ENCODE measurements at regions not wholly inside any gene's neighbourhood (a gene's known extent, or its start where the extent isn't known, plus 50 kb on each side); places are given as distances from the start of the nearest gene placed in this dataset.

DNA sequence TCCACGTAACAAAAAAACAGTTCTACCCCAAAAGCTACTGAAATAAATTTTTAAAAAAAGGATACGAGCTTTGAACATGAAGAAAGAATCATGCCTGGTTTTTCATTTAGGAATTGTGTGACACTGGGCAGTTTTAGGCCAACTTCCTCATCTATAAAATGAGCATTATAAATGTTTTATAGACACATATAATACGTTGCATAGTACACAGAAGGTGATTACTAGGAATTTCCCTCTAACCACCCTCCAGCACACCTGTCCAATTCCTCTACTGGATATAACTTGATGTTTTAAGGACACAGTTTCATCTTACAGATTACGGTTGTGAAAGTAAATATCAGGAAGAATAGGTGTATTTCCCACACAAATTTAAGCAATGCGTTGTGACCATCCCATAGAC, 85.5 kb upstream of the IQCM start:
- H3K9me3 ChIP-seq (ENCODE audit: insufficient read depth, low read depth, low read length), result no peaks in the 10 kb centered on the region
- no peaks in the 10 kb centered on the region for H3K79me2 ChIP-seq (ENCODE audit: insufficient read depth, low read length)
- no peaks in the 10 kb centered on the region for H3K36me3 ChIP-seq (ENCODE audit: insufficient read depth, low read length)
- H3F3A ChIP-seq (ENCODE audit: low read depth), result no peaks in the 10 kb centered on the region
- no peaks in the 10 kb centered on the region for H3K27me3 ChIP-seq (ENCODE audit: insufficient read depth, low read length, poor library complexity, severe bottlenecking)
- H3K4me3 ChIP-seq (ENCODE audit: low read length, poor library complexity, severe bottlenecking), result no peak overlapping the region
- no peak overlapping the region for H3K4me2 ChIP-seq (ENCODE audit: low read depth, low read length, poor library complexity, severe bottlenecking)
- no peak overlapping the region for H3K9ac ChIP-seq (ENCODE audit: low read depth, low read length, poor library complexity, severe bottlenecking)
- H3K9me2 ChIP-seq (replicated peaks; ENCODE audit: low read depth, low read length), result no peaks in the 10 kb centered on the region
- H2AFZ ChIP-seq (ENCODE audit: low read length), result no peak overlapping the region
- no peaks in the 10 kb centered on the region for H3K4me1 ChIP-seq (ENCODE audit: insufficient read depth, low read length, poor library complexity, severe bottlenecking)
- no peak for TF ChIP-seq EZH2phosphoT487 (IDR thresholded peaks at IDR 0.05; ENCODE audit: borderline replicate concordance)
- TF ChIP-seq, protein P1, sequence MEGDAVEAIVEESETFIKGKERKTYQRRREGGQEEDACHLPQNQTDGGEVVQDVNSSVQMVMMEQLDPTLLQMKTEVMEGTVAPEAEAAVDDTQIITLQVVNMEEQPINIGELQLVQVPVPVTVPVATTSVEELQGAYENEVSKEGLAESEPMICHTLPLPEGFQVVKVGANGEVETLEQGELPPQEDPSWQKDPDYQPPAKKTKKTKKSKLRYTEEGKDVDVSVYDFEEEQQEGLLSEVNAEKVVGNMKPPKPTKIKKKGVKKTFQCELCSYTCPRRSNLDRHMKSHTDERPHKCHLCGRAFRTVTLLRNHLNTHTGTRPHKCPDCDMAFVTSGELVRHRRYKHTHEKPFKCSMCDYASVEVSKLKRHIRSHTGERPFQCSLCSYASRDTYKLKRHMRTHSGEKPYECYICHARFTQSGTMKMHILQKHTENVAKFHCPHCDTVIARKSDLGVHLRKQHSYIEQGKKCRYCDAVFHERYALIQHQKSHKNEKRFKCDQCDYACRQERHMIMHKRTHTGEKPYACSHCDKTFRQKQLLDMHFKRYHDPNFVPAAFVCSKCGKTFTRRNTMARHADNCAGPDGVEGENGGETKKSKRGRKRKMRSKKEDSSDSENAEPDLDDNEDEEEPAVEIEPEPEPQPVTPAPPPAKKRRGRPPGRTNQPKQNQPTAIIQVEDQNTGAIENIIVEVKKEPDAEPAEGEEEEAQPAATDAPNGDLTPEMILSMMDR (conservative IDR thresholded peaks at IDR 0.05; ENCODE audit: low read length), result no peak
- H4K20me1 ChIP-seq (ENCODE audit: insufficient read depth, low read length, poor library complexity, severe bottlenecking), result no peaks in the 10 kb centered on the region

DNA sequence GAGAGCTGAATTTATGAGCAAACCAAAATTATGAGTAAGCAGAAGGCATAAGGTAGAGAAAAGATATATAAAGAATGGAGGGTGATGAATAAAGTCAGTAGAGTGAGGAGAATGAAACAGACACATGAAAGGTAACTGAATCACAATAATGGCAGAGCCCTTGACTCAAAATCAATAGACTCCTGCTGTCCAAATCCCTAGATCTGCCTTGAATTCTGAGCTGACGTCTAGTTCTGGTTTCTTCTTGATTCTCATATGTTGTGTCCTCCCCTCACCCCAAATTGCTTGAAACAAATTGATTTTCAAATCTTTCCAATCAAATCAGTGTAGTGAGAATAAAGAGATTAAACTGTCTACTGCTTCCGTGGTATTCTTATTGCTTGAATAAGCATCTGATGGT, 86.6 kb upstream of the IQCM start:
- H3K4me1 ChIP-seq (ENCODE audit: insufficient read depth, low read length, poor library complexity, severe bottlenecking), result no peaks in the 10 kb centered on the region
- no peak overlapping the region for H3K4me3 ChIP-seq (ENCODE audit: low read length, poor library complexity, severe bottlenecking)
- no peaks in the 10 kb centered on the region for H3F3A ChIP-seq (ENCODE audit: low read depth)
- no peaks in the 10 kb centered on the region for H3K9me3 ChIP-seq (ENCODE audit: insufficient read depth, low read depth, low read length)
- no peaks in the 10 kb centered on the region for H4K20me1 ChIP-seq (ENCODE audit: insufficient read depth, low read length, poor library complexity, severe bottlenecking)
- no peak overlapping the region for H3K9ac ChIP-seq (ENCODE audit: low read depth, low read length, poor library complexity, severe bottlenecking)
- no peak overlapping the region for H3K4me2 ChIP-seq (ENCODE audit: low read depth, low read length, poor library complexity, severe bottlenecking)
- H3K9me2 ChIP-seq (replicated peaks; ENCODE audit: low read depth, low read length), result no peaks in the 10 kb centered on the region
- no peak overlapping the region for H2AFZ ChIP-seq (ENCODE audit: low read length)
- no peaks in the 10 kb centered on the region for H3K79me2 ChIP-seq (ENCODE audit: insufficient read depth, low read length)
- H3K27me3 ChIP-seq (ENCODE audit: insufficient read depth, low read length, poor library complexity, severe bottlenecking), result no peaks in the 10 kb centered on the region
- H3K36me3 ChIP-seq (ENCODE audit: insufficient read depth, low read length), result no peaks in the 10 kb centered on the region
- no peak for TF ChIP-seq EZH2phosphoT487 (IDR thresholded peaks at IDR 0.05; ENCODE audit: borderline replicate concordance)
- TF ChIP-seq, protein P1 (conservative IDR thresholded peaks at IDR 0.05; ENCODE audit: low read length), result no peak

DNA sequence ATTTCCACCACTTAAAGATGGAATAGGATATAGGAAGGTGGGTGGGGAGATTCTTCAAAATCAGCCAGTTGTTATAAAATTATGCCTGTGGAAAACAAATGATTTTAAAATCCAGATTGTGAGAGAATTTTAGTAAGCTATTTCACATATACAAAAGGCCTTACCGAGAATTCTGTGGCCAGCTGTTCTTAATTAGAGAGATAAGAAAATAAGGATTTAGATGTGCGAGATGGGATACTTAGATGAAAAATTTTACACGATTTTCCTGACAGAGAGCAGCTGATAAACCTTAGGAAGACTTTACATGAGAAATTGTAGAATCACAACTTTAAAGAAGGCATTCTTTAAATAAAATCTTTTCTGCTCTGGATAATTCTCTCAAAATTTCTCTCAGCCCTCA, 94.5 kb upstream of the IQCM start:
- H4K20me1 ChIP-seq (ENCODE audit: insufficient read depth, low read length, poor library complexity, severe bottlenecking), result no peaks in the 10 kb centered on the region
- H3K9ac ChIP-seq (ENCODE audit: low read depth, low read length, poor library complexity, severe bottlenecking), result no peak overlapping the region
- H3K27me3 ChIP-seq (ENCODE audit: insufficient read depth, low read length, poor library complexity, severe bottlenecking), result no peaks in the 10 kb centered on the region
- H3K79me2 ChIP-seq (ENCODE audit: insufficient read depth, low read length), result no peaks in the 10 kb centered on the region
- no peaks in the 10 kb centered on the region for H3K9me2 ChIP-seq (replicated peaks; ENCODE audit: low read depth, low read length)
- no peak overlapping the region for H2AFZ ChIP-seq (ENCODE audit: low read length)
- no peaks in the 10 kb centered on the region for H3K4me1 ChIP-seq (ENCODE audit: insufficient read depth, low read length, poor library complexity, severe bottlenecking)
- no peak overlapping the region for H3K4me2 ChIP-seq (ENCODE audit: low read depth, low read length, poor library complexity, severe bottlenecking)
- H3K36me3 ChIP-seq (ENCODE audit: insufficient read depth, low read length), result no peaks in the 10 kb centered on the region
- no peak overlapping the region for H3K4me3 ChIP-seq (ENCODE audit: low read length, poor library complexity, severe bottlenecking)
- no peaks in the 10 kb centered on the region for H3F3A ChIP-seq (ENCODE audit: low read depth)
- no peak for TF ChIP-seq EZH2phosphoT487 (IDR thresholded peaks at IDR 0.05; ENCODE audit: borderline replicate concordance)
- TF ChIP-seq, protein P1 (conservative IDR thresholded peaks at IDR 0.05; ENCODE audit: low read length), result no peak
- H3K9me3 ChIP-seq (ENCODE audit: insufficient read depth, low read depth, low read length), result no peaks in the 10 kb centered on the region
